Vagina (tissue), 2 donors: ENCODE measurements at regions not wholly inside any gene's neighbourhood (a gene's known extent, or its start where the extent isn't known, plus 50 kb on each side); places are given as distances from the start of the nearest gene placed in this dataset.

Experiments used
- POLR2A ChIP-seq, 2 donors: fragments of 450-650 bp; IDR thresholded peaks; one replicate each; pipeline ENCODE4 v1.6.1; 2017; ENCODE audit warnings: antibody characterized with exemption in 2 of 2, mild to moderate bottlenecking in 2 of 2, moderate library complexity in 2 of 2
- TF ChIP-seq, protein P1 (sequence below), 3 experiments: fragments of 450-650 bp in 2 of 3; fragments of 200-600 bp in 1 of 3; sonication (generic) in 1 of 3; IDR thresholded peaks; one replicate each; pipeline ENCODE4 v1.5.1; 2017 to 2019; ENCODE audit warnings: antibody characterized with exemption in 3 of 3, mild to moderate bottlenecking in 2 of 3, moderate library complexity in 2 of 3

DNA sequence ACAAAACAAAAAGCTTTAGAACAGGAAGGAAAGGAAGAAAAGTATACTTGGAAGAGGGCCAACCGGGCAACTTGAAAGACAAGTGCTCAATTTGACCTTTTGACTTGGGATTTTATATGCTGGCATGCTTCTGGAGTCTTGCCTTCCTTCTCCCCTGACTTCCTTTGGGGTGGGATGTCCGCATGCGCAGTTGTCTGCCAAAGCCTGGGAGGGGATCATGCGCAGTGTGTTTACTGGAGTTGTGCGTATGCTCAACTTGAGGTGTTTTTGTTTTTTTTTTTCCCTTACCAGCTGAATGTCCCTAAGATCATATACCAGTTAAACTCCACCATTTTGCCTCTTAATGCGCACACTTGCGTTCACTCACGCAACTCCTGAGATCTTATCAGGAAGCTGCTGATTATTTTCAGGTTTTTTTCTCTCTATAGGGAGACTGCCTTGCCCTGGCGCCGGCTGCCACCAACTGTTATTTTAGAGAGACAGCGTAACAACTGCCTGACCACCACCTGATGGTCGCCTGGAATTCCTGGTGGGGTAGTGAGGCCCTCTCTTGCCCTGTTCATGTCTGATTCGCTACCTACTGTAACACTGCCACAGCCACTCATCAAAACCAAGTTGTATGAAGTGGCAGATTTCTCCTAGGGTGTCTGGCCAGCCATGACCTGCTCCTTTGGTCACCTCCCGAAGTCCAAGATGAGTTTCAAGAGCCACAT lies 138.7 kb upstream of the ZNF644 start:
- TF ChIP-seq, protein P1, sequence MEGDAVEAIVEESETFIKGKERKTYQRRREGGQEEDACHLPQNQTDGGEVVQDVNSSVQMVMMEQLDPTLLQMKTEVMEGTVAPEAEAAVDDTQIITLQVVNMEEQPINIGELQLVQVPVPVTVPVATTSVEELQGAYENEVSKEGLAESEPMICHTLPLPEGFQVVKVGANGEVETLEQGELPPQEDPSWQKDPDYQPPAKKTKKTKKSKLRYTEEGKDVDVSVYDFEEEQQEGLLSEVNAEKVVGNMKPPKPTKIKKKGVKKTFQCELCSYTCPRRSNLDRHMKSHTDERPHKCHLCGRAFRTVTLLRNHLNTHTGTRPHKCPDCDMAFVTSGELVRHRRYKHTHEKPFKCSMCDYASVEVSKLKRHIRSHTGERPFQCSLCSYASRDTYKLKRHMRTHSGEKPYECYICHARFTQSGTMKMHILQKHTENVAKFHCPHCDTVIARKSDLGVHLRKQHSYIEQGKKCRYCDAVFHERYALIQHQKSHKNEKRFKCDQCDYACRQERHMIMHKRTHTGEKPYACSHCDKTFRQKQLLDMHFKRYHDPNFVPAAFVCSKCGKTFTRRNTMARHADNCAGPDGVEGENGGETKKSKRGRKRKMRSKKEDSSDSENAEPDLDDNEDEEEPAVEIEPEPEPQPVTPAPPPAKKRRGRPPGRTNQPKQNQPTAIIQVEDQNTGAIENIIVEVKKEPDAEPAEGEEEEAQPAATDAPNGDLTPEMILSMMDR (IDR thresholded peaks at IDR 0.05), result no peak
- no peak for TF ChIP-seq POLR2A (IDR thresholded peaks at IDR 0.05)
